ENCODE measurements at regions not wholly inside any gene's neighbourhood (a gene's known extent, or its start where the extent isn't known, plus 50 kb on each side); places are given as distances from the start of the nearest gene placed in this dataset.

DNA sequence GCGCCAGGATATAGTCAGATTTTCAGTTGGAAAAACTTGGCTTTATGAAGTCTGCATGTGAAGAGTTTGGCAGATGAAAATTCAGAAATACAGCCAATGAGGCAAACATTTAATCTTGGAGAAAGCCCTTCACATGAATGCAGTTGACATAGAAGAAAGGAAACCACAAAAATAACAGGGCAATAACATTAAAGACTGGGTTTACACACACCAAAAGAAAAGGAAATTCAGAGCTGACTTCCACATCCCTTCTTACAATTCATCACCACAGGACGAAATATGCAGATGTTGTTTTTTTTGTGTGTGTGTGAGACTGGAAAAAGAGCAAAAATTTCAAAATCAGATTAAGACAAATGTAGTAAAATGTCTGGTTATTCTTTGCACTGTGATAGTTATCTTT lies 69.8 kb upstream of the HEY2 start:
- DNase-seq: no peak
- Histone ChIP-seq H3K4me3 (no peak overlapping the region), H3K9me3 (no peaks in the 10 kb centered on the region), H3K36me3 (no peaks in the 10 kb centered on the region), H3K27ac (no peak overlapping the region), H3K4me1 (peaks cover 0 to 8% of the 10 kb centered on the region in 2 donors), H3K27me3 (no peaks in the 10 kb centered on the region)
- ATAC-seq: no peak
- in situ Hi-C loops (cut with MboI; ENCODE audit: low sequenced_read_pairs in 4 of 4): no loop called here
- TF ChIP-seq POLR2A (IDR thresholded peaks at IDR 0.05): no peak
- TF ChIP-seq CTCF (IDR thresholded peaks at IDR 0.05 in 4 of 5, conservative IDR thresholded peaks at IDR 0.05 in 1 of 5): no peak
- intact Hi-C loops (cut with DNase I; ENCODE audit: low total_unique reads): no loop called here

DNA sequence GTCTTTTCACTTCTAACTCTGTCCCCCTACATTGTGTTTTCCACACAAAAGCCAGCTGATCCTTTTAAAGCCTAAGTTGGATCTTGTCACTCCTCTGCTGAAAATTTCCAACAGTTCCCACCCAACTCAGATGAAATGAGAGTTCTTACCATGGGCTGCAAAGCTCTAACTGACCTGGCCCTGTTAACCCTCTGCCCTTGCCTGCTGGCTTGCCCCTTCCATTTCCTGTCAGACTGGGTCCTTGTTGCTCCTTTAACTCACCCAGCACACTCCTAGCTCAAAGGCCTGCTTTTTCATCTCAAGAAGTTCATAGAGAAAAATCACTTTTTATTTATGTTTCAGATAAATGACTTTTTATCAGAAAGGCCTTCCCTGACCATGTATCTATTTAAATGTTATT lies 66.5 kb upstream of the HEY2 start:
- Histone ChIP-seq H3K9me3 (no peaks in the 10 kb centered on the region), H3K4me1 (no peaks in the 10 kb centered on the region), H3K27me3 (no peaks in the 10 kb centered on the region), H3K36me3 (no peaks in the 10 kb centered on the region), H3K4me3 (no peak overlapping the region), H3K27ac (no peak overlapping the region)
- intact Hi-C loops (cut with DNase I; ENCODE audit: low total_unique reads): no loop called here
- TF ChIP-seq CTCF (IDR thresholded peaks at IDR 0.05 in 4 of 5, conservative IDR thresholded peaks at IDR 0.05 in 1 of 5) (no peak), POLR2A (IDR thresholded peaks at IDR 0.05) (no peak)
- DNase-seq (no peak), ATAC-seq (no peak)
- in situ Hi-C loops (cut with MboI; ENCODE audit: low sequenced_read_pairs in 4 of 4): no loop called here

- H3K9me3 ChIP-seq: no peaks in the 10 kb centered on the region
- ATAC-seq: no peak
- no peaks in the 10 kb centered on the region for H3K4me1 ChIP-seq
- in situ Hi-C loops (cut with MboI; ENCODE audit: low sequenced_read_pairs in 4 of 4) (no loop called here), intact Hi-C loops (cut with DNase I; ENCODE audit: low total_unique reads) (no loop called here)
- H3K36me3 ChIP-seq: no peaks in the 10 kb centered on the region
- TF ChIP-seq POLR2A (IDR thresholded peaks at IDR 0.05) (no peak), CTCF (IDR thresholded peaks at IDR 0.05 in 4 of 5, conservative IDR thresholded peaks at IDR 0.05 in 1 of 5) (no peak)
- no peak for DNase-seq
- H3K27me3 ChIP-seq: no peaks in the 10 kb centered on the region
- no peak overlapping the region for H3K4me3 ChIP-seq
- no peak overlapping the region for H3K27ac ChIP-seq
These were observed 61.3 kb upstream of the HEY2 start for GRCh38 chr6:125688138-125688537.

GRCh38 chr6:125693480-125693879 lies 56.0 kb upstream of the HEY2 start:
- TF ChIP-seq CTCF (IDR thresholded peaks at IDR 0.05 in 4 of 5, conservative IDR thresholded peaks at IDR 0.05 in 1 of 5) (no peak), POLR2A (IDR thresholded peaks at IDR 0.05) (no peak)
- Histone ChIP-seq H3K27ac (no peak overlapping the region), H3K4me3 (no peak overlapping the region), H3K27me3 (no peaks in the 10 kb centered on the region), H3K4me1 (no peaks in the 10 kb centered on the region), H3K9me3 (no peaks in the 10 kb centered on the region), H3K36me3 (no peaks in the 10 kb centered on the region)
- ATAC-seq (no peak), DNase-seq (no peak)
- in situ Hi-C loops (cut with MboI; ENCODE audit: low sequenced_read_pairs in 4 of 4): no loop called here
- intact Hi-C loops (cut with DNase I; ENCODE audit: low total_unique reads): no loop called here

GRCh38 chr6:125699591-125699990 lies 49.8 kb upstream of the HEY2 start:
- no peak for TF ChIP-seq CTCF (IDR thresholded peaks at IDR 0.05 in 4 of 5, conservative IDR thresholded peaks at IDR 0.05 in 1 of 5)
- TF ChIP-seq POLR2A (IDR thresholded peaks at IDR 0.05): no peak
- intact Hi-C loops (cut with DNase I; ENCODE audit: low total_unique reads) (no loop called here), in situ Hi-C loops (cut with MboI; ENCODE audit: low sequenced_read_pairs in 4 of 4) (no loop called here)
- Histone ChIP-seq H3K27ac (no peak overlapping the region), H3K4me3 (no peak overlapping the region), H3K27me3 (no peaks in the 10 kb centered on the region), H3K36me3 (no peaks in the 10 kb centered on the region), H3K4me1 (no peaks in the 10 kb centered on the region), H3K9me3 (no peaks in the 10 kb centered on the region)
- no peak for ATAC-seq
- DNase-seq: no peak
